ENCODE measurements at regions not wholly inside any gene's neighbourhood (a gene's known extent, or its start where the extent isn't known, plus 50 kb on each side); places are given as distances from the start of the nearest gene placed in this dataset.

- TF ChIP-seq, protein P1, sequence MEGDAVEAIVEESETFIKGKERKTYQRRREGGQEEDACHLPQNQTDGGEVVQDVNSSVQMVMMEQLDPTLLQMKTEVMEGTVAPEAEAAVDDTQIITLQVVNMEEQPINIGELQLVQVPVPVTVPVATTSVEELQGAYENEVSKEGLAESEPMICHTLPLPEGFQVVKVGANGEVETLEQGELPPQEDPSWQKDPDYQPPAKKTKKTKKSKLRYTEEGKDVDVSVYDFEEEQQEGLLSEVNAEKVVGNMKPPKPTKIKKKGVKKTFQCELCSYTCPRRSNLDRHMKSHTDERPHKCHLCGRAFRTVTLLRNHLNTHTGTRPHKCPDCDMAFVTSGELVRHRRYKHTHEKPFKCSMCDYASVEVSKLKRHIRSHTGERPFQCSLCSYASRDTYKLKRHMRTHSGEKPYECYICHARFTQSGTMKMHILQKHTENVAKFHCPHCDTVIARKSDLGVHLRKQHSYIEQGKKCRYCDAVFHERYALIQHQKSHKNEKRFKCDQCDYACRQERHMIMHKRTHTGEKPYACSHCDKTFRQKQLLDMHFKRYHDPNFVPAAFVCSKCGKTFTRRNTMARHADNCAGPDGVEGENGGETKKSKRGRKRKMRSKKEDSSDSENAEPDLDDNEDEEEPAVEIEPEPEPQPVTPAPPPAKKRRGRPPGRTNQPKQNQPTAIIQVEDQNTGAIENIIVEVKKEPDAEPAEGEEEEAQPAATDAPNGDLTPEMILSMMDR (IDR thresholded peaks at IDR 0.05; ENCODE audit: low read length), result no peak
- no peak for TF ChIP-seq EZH2 (IDR thresholded peaks at IDR 0.05; ENCODE audit: borderline replicate concordance, low read length)
Measured at GRCh38 chr10:10699427-10699826, 318.2 kb upstream of the CELF2 start.
